ENCODE measurements at regions not wholly inside any gene's neighbourhood (a gene's known extent, or its start where the extent isn't known, plus 50 kb on each side); places are given as distances from the start of the nearest gene placed in this dataset.

DNA sequence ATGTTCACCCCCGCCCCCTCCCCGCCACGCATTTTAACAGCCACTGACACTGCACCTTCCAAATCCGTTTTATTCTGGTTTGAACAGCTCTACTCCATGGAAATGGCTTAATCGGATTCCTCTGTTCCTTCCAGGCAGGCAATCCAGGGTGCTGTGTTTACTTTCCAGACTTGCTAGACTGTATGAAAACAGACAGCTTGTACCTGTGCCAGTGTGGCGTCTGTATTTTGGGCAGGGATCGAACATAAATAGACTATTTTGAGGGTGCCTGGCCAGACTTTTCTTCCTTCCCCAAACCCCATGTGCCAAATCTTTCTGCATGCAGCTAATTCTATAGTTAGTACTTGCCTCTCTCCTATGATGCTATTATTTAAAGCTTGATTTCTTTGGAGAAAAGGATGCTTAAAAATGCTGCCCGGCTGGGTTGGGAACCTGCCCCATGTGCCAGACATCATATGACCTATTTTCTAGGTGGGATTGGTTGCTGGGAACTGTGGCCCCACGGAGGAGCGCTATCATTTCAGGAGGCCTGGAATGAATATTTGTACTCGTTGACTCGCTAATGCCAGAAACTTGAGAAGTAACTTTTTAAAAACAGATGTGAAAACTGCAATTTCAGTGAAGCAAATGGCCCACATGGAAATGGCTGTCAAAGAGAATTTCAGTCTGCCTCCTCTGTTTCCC lies 814.8 kb downstream of the BRD1 start:
- no TSS peak for BruUV-seq (replicated peaks)
- Histone ChIP-seq H3K4me2 (ENCODE audit: low read length) (no peak overlapping the region), H3K9me3 (ENCODE audit: low read length) (no peaks in the 10 kb centered on the region), H2AFZ (ENCODE audit: low read length) (no peak overlapping the region), H3K9me2 (replicated peaks; ENCODE audit: low read length) (no peaks in the 10 kb centered on the region), H3K9ac (ENCODE audit: low read length) (no peak overlapping the region), H3K27ac (ENCODE audit: low read length) (no peak overlapping the region), H3K4me3 (ENCODE audit: low read length) (no peak overlapping the region), H3F3A (ENCODE audit: low read length, unreplicated experiment) (no peaks in the 10 kb centered on the region), H3K36me3 (ENCODE audit: low read depth, low read length) (no peaks in the 10 kb centered on the region), H3K27me3 (ENCODE audit: low read length) (peaks cover 26% of the 10 kb centered on the region), H3K4me1 (ENCODE audit: insufficient read depth, low read length) (no peaks in the 10 kb centered on the region), H3K79me2 (ENCODE audit: low read length) (no peaks in the 10 kb centered on the region), H4K20me1 (ENCODE audit: low read length) (no peaks in the 10 kb centered on the region)
- no peak for ATAC-seq
- TF ChIP-seq, protein P1, sequence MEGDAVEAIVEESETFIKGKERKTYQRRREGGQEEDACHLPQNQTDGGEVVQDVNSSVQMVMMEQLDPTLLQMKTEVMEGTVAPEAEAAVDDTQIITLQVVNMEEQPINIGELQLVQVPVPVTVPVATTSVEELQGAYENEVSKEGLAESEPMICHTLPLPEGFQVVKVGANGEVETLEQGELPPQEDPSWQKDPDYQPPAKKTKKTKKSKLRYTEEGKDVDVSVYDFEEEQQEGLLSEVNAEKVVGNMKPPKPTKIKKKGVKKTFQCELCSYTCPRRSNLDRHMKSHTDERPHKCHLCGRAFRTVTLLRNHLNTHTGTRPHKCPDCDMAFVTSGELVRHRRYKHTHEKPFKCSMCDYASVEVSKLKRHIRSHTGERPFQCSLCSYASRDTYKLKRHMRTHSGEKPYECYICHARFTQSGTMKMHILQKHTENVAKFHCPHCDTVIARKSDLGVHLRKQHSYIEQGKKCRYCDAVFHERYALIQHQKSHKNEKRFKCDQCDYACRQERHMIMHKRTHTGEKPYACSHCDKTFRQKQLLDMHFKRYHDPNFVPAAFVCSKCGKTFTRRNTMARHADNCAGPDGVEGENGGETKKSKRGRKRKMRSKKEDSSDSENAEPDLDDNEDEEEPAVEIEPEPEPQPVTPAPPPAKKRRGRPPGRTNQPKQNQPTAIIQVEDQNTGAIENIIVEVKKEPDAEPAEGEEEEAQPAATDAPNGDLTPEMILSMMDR (conservative IDR thresholded peaks at IDR 0.05; ENCODE audit: low read depth, low read length): no peak
- TF ChIP-seq EZH2 (IDR thresholded peaks at IDR 0.05; ENCODE audit: low read length, unreplicated experiment): no peak
- no peak for TF ChIP-seq EZH2phosphoT487 (IDR thresholded peaks at IDR 0.05; ENCODE audit: borderline replicate concordance, low read length)
- POLR2A ChIA-PET (ENCODE audit: unreplicated experiment): no interaction called here
- DNase-seq: no peak
- CTCF ChIA-PET: no interaction called here
- intact Hi-C loops (cut with micrococcal nuclease): no loop called here

DNA sequence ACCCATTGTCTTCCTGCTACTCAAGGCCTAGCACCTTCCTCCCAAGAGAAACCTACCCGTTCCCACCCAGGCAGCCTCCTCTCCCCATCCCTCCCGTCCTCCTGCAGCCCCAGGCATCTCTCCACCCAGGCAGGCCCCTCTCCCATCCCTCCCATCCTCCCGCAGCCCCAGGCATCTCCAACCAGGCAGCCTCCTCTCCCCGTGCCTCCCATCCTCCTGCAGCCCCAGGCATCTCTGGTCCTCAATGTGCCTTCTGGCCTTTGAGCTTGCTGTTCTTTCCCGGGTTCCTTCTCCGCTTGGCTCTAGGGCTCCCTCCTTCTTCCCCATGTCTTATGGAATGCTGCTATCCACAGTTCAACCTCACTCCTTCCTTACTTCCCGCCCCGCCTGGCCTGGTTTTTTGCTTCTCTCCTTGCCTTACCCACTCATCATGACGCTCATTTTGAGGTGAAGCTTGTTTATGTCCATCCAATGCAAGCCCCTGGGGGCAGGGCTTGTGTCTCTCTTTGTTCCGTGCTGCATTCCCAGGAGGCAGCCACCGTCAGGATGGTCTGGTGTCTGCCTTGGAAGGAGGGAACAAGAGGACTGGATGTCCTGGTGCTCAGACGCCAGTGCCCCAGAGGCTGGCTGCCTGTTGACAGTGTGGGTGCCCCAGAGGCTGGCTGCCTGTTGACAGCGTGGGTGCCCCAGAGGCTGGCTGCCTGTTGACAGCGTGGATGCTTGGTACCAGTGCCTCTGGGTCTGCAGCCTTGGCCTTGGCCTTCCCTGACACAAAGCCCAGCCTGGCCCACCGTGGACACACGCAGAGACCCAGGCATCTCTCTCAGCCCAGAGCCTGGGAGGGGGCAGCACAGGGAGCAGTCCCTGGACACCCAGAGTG lies 815.7 kb downstream of the BRD1 start:
- no peaks in the 10 kb centered on the region for H3F3A ChIP-seq (ENCODE audit: low read length, unreplicated experiment)
- no peak overlapping the region for H3K4me2 ChIP-seq (ENCODE audit: low read length)
- no peak overlapping the region for H3K27ac ChIP-seq (ENCODE audit: low read length)
- no peak for DNase-seq
- no peaks in the 10 kb centered on the region for H3K9me3 ChIP-seq (ENCODE audit: low read length)
- intact Hi-C loops (cut with micrococcal nuclease): no loop called here
- BruUV-seq (replicated peaks): no TSS peak
- H3K27me3 ChIP-seq (ENCODE audit: low read length): peaks cover 26% of the 10 kb centered on the region
- no peaks in the 10 kb centered on the region for H3K36me3 ChIP-seq (ENCODE audit: low read depth, low read length)
- ChIA-PET CTCF (no interaction called here), POLR2A (ENCODE audit: unreplicated experiment) (no interaction called here)
- H3K4me1 ChIP-seq (ENCODE audit: insufficient read depth, low read length): no peaks in the 10 kb centered on the region
- no peak for ATAC-seq
- no peak overlapping the region for H3K4me3 ChIP-seq (ENCODE audit: low read length)
- no peaks in the 10 kb centered on the region for H4K20me1 ChIP-seq (ENCODE audit: low read length)
- no peak overlapping the region for H3K9ac ChIP-seq (ENCODE audit: low read length)
- TF ChIP-seq, protein P1 (conservative IDR thresholded peaks at IDR 0.05; ENCODE audit: low read depth, low read length): no peak
- TF ChIP-seq EZH2phosphoT487 (IDR thresholded peaks at IDR 0.05; ENCODE audit: borderline replicate concordance, low read length) (no peak), EZH2 (IDR thresholded peaks at IDR 0.05; ENCODE audit: low read length, unreplicated experiment) (no peak)
- no peaks in the 10 kb centered on the region for H3K79me2 ChIP-seq (ENCODE audit: low read length)
- H3K9me2 ChIP-seq (replicated peaks; ENCODE audit: low read length): no peaks in the 10 kb centered on the region
- H2AFZ ChIP-seq (ENCODE audit: low read length): no peak overlapping the region

DNA sequence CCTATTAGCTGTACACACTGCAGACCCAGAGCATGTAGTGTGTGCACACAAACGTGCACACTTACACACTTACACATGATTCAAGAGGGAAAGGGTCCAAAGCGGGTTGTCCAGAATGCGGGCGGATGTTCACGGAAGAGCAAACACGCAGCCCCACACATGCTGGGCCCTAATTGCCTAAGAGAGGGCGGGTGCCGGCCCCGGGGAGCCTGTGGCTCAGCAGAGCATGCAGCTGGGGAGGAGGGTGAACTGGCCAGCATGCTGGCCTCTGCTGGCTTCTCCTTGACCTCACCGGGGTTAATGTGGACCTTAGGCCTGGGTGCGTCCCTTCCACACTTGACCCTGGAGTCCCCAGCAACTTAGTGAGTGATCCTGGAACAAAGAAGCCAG lies 816.3 kb downstream of the BRD1 start:
- POLR2A ChIA-PET (ENCODE audit: unreplicated experiment): no interaction called here
- DNase-seq (no peak), ATAC-seq (no peak)
- Histone ChIP-seq H3K27ac (ENCODE audit: low read length) (no peak overlapping the region), H3K27me3 (ENCODE audit: low read length) (peaks cover 26% of the 10 kb centered on the region), H3K36me3 (ENCODE audit: low read depth, low read length) (no peaks in the 10 kb centered on the region), H3K4me3 (ENCODE audit: low read length) (no peak overlapping the region), H3K4me1 (ENCODE audit: insufficient read depth, low read length) (no peaks in the 10 kb centered on the region), H3K9me2 (replicated peaks; ENCODE audit: low read length) (no peaks in the 10 kb centered on the region), H2AFZ (ENCODE audit: low read length) (no peak overlapping the region), H4K20me1 (ENCODE audit: low read length) (no peaks in the 10 kb centered on the region), H3F3A (ENCODE audit: low read length, unreplicated experiment) (no peaks in the 10 kb centered on the region), H3K9me3 (ENCODE audit: low read length) (no peaks in the 10 kb centered on the region), H3K4me2 (ENCODE audit: low read length) (no peak overlapping the region), H3K79me2 (ENCODE audit: low read length) (no peaks in the 10 kb centered on the region), H3K9ac (ENCODE audit: low read length) (no peak overlapping the region)
- intact Hi-C loops (cut with micrococcal nuclease): no loop called here
- no TSS peak for BruUV-seq (replicated peaks)
- TF ChIP-seq, protein P1 (conservative IDR thresholded peaks at IDR 0.05; ENCODE audit: low read depth, low read length): no peak
- TF ChIP-seq EZH2 (IDR thresholded peaks at IDR 0.05; ENCODE audit: low read length, unreplicated experiment) (no peak), EZH2phosphoT487 (IDR thresholded peaks at IDR 0.05; ENCODE audit: borderline replicate concordance, low read length) (no peak)
- CTCF ChIA-PET: no interaction called here

Data from PC-3 (cell line).